AG04450 (cell line): ENCODE measurements at regions not wholly inside any gene's neighbourhood (a gene's known extent, or its start where the extent isn't known, plus 50 kb on each side); places are given as distances from the start of the nearest gene placed in this dataset.

Source experiments
- CTCF ChIA-PET: fragments of 300-600, 350-600 bp; formaldehyde crosslinking; extraction: SDS; loops from one replicate; lab custom pipeline; 2022; ENCODE audit warnings: antibody characterized with exemption, inconsistent platforms; lab: Charles Lee
- POLR2A ChIA-PET: fragments of 350-600 bp; formaldehyde crosslinking; extraction: SDS; loops from one replicate; lab custom pipeline; 2021; ENCODE audit warnings: antibody characterized with exemption, inconsistent platforms; lab: Yijun Ruan, JAX
- DNase-seq: peaks from one replicate; pipeline ENCODE4 v3.0.0-alpha.2; 2011; ENCODE audit warnings: low read depth, low spot score
- H3K27ac ChIP-seq: one replicate; pipeline ENCODE4 v1.5.1; 2012; ENCODE audit warnings: low read depth, low read length, control low read depth
- H3K27me3 ChIP-seq: one replicate; pipeline ENCODE4 v1.6.0; 2012; ENCODE audit warnings: low read length; ENCODE audit not compliant: control insufficient read depth, insufficient read depth
- H3K4me3 ChIP-seq: 2 replicates; pipeline ENCODE4 v1.5.1; 2011; ENCODE audit warnings: mild to moderate bottlenecking, low read depth, low read length, control low read depth
- H3K9me3 ChIP-seq: 2 replicates; pipeline ENCODE4 v1.5.1; 2012; ENCODE audit warnings: low read length; ENCODE audit not compliant: control insufficient read depth, insufficient read depth
- TF ChIP-seq, protein P1 (sequence below): IDR thresholded peaks from 2 replicates; pipeline ENCODE4 v1.5.1; 2011; ENCODE audit warnings: low read depth, low read length, control low read depth, inconsistent platforms

DNA sequence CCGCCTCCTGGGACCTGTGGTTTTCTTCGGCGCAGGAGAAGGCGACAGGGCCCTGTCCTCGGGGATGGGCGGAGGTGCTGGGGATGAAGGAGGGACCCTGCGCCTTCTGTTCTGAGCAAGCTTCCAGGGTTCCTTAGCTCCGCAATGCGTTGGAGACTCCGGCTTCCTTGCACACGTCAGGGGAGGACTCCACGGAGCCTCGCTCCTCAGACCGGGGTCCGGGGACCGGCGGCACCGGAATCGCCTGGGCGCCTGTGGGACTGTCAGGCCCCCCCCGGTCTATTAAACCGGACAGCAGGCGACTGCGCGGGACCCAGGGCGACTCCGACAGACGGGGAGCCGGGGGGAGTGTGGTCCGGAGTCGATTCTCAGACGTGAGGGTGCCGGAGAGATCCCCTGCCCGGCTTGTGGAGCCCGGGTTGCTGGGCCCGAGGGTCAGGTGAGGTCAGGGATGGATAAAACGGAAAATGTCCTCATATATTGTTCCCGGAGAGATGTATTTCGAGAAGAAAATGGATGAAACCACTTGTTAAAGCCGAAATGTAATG, 227.4 kb downstream of the TEX29 start:
- CTCF ChIA-PET: no interaction called here
- TF ChIP-seq, protein P1, sequence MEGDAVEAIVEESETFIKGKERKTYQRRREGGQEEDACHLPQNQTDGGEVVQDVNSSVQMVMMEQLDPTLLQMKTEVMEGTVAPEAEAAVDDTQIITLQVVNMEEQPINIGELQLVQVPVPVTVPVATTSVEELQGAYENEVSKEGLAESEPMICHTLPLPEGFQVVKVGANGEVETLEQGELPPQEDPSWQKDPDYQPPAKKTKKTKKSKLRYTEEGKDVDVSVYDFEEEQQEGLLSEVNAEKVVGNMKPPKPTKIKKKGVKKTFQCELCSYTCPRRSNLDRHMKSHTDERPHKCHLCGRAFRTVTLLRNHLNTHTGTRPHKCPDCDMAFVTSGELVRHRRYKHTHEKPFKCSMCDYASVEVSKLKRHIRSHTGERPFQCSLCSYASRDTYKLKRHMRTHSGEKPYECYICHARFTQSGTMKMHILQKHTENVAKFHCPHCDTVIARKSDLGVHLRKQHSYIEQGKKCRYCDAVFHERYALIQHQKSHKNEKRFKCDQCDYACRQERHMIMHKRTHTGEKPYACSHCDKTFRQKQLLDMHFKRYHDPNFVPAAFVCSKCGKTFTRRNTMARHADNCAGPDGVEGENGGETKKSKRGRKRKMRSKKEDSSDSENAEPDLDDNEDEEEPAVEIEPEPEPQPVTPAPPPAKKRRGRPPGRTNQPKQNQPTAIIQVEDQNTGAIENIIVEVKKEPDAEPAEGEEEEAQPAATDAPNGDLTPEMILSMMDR: no peak
- H3K27me3 ChIP-seq: no peaks in the 10 kb centered on the region
- POLR2A ChIA-PET: no interaction called here
- H3K4me3 ChIP-seq: no peak overlapping the region
- DNase-seq: no peak
- H3K9me3 ChIP-seq: peaks cover 52% of the 10 kb centered on the region
- no peak overlapping the region for H3K27ac ChIP-seq

DNA sequence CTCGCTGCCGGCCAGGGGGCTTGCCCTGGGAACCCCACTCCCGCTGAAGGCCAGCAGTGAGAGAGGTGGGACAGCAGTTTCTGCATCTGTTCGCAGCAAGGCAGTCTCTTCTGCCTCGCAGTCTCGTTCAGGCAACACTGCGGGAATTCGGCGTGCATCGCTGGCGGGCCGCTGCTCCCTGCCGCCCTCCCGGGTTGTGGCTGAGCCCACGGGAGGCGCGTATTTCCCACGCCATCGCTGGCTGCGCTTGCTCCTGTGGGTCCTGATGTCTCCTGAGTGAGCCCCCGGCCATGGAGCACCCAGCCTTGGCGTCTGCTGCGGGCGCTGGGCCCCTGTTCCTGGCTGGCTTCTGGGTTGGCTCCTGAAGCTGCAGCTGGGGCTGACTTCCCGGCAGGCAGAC, 227.9 kb downstream of the TEX29 start:
- H3K27me3 ChIP-seq: no peaks in the 10 kb centered on the region
- DNase-seq: no peak
- peaks cover 53% of the 10 kb centered on the region for H3K9me3 ChIP-seq
- ChIA-PET CTCF (no interaction called here), POLR2A (no interaction called here)
- no peak overlapping the region for H3K27ac ChIP-seq
- no peak overlapping the region for H3K4me3 ChIP-seq
- TF ChIP-seq, protein P1: no peak

DNA sequence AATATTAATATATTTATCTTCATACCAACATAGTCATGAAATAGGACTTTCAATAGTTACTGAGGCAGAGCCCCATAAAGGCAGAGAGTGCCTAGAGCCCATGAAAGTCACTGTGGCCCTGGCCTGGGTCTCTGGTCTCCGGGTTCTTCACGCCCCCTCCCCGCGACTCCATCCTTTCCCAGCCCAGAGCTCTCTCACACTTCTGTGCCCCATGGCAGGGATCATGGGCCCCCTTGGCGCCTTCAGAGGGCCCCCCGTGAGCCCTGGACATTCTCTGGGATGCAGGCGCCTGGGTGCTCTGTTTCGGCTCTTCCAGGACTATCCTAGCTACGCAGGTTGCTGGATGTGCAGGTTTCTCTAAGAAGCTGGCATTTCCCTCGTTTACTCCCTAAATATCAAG, 228.4 kb downstream of the TEX29 start:
- ChIA-PET CTCF (no interaction called here), POLR2A (no interaction called here)

DNA sequence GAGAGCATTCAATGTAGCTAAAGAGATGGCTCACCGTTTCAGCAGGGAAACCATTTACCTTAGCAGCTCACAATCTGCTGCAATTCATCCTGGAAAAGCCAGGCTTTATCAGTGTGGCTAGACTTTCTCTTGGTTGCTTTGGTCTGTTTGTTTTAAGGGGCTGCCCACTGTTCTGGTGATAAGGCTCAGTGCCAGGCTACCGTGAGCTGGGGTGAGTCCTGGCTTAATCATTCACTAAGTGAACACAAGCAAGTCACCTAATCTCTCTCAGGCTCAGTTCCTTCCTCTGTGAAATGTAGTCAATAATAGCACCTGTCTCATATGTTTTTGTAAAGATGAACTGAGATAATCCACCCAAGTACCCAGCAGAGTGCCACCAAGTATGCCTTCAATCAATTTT, 229.0 kb downstream of the TEX29 start:
- no peak for DNase-seq
- ChIA-PET POLR2A (no interaction called here), CTCF (no interaction called here)
- Histone ChIP-seq H3K9me3 (peaks cover 60% of the 10 kb centered on the region), H3K27me3 (no peaks in the 10 kb centered on the region), H3K4me3 (no peak overlapping the region), H3K27ac (no peak overlapping the region)
- TF ChIP-seq, protein P1: no peak

More for the DNA sequence above, 228.4 kb downstream of the TEX29 start:
- Histone ChIP-seq H3K4me3 (no peak overlapping the region), H3K27ac (no peak overlapping the region), H3K27me3 (no peaks in the 10 kb centered on the region), H3K9me3 (peaks cover 57% of the 10 kb centered on the region)
- DNase-seq: no peak
- TF ChIP-seq, protein P1: no peak

DNA sequence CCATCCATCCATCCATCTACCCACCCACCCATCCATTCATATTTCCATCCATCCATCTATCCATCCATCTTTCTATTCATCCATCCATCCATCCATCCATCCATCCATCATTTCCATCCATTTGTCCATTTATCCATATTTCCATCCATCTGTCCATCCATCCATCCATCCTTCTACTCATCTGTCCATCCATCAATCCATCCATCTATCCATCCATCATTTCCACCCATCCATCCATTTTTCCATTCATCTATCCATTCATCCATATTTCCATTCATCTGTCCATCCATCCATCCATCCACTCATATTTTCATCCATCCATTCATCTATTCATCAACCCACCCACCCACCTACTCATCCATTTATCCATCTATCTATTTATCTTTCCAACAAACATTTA, 229.6 kb downstream of the TEX29 start:
- CTCF ChIA-PET: no interaction called here
- Histone ChIP-seq H3K27me3 (no peaks in the 10 kb centered on the region), H3K4me3 (no peak overlapping the region), H3K27ac (no peak overlapping the region), H3K9me3 (peaks cover 63% of the 10 kb centered on the region)
- DNase-seq: no peak
- TF ChIP-seq, protein P1: no peak
- POLR2A ChIA-PET: no interaction called here
